ENCODE measurements at regions not wholly inside any gene's neighbourhood (a gene's known extent, or its start where the extent isn't known, plus 50 kb on each side); places are given as distances from the start of the nearest gene placed in this dataset.

DNA sequence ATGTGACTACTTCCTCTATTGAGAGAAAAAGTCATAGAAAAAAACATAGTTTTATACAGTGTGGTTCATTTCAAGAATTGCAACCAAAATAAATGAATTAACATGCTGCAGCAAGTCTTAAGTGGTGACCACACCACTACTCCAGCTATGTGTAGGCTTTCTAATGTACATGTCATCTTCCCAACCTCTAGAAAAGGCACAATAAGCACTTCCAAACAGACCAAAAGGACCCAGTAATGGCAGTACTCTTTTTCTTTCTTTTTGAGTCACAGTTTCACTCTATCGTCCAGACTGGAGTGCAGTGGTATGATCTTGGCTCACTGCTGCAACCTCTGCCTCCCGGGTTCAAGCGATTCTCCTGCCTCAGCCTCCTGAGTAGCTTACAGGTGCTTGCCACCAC, 219.3 kb upstream of the KBTBD8 start:
- no peaks in the 10 kb centered on the region for H3K36me3 ChIP-seq (ENCODE audit: control insufficient read depth, insufficient read depth, low read length)
- H3K27me3 ChIP-seq (replicated peaks; ENCODE audit: control insufficient read depth, insufficient read depth, low read length) = no peaks in the 10 kb centered on the region
- TF ChIP-seq, protein P1, sequence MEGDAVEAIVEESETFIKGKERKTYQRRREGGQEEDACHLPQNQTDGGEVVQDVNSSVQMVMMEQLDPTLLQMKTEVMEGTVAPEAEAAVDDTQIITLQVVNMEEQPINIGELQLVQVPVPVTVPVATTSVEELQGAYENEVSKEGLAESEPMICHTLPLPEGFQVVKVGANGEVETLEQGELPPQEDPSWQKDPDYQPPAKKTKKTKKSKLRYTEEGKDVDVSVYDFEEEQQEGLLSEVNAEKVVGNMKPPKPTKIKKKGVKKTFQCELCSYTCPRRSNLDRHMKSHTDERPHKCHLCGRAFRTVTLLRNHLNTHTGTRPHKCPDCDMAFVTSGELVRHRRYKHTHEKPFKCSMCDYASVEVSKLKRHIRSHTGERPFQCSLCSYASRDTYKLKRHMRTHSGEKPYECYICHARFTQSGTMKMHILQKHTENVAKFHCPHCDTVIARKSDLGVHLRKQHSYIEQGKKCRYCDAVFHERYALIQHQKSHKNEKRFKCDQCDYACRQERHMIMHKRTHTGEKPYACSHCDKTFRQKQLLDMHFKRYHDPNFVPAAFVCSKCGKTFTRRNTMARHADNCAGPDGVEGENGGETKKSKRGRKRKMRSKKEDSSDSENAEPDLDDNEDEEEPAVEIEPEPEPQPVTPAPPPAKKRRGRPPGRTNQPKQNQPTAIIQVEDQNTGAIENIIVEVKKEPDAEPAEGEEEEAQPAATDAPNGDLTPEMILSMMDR (IDR thresholded peaks at IDR 0.05; ENCODE audit: insufficient read depth, low read length, poor library complexity, severe bottlenecking) = no peak

GRCh38 chr3:66785191-66785909, 212.8 kb upstream of the KBTBD8 start:
- TF ChIP-seq, protein P1 (IDR thresholded peaks at IDR 0.05; ENCODE audit: insufficient read depth, low read length, poor library complexity, severe bottlenecking) = no peak
- H3K27me3 ChIP-seq (replicated peaks; ENCODE audit: control insufficient read depth, insufficient read depth, low read length) = no peaks in the 10 kb centered on the region; the same call in 1 of the 2 replicates
- DNase-seq (ENCODE audit: extremely low read depth, insufficient read length) = no peak
- no peak overlapping the region for H3K4me3 ChIP-seq (replicated peaks; ENCODE audit: low read depth, low read length)
- H3K36me3 ChIP-seq (ENCODE audit: control insufficient read depth, insufficient read depth, low read length) = no peaks in the 10 kb centered on the region

More for the DNA sequence above, 219.3 kb upstream of the KBTBD8 start:
- no peak for DNase-seq (ENCODE audit: extremely low read depth, insufficient read length)
- H3K4me3 ChIP-seq (replicated peaks; ENCODE audit: low read depth, low read length) = no peak overlapping the region

GRCh38 chr3:66789580-66790237, 208.4 kb upstream of the KBTBD8 start:
- Histone ChIP-seq H3K36me3 (ENCODE audit: control insufficient read depth, insufficient read depth, low read length) (no peaks in the 10 kb centered on the region), H3K27me3 (replicated peaks; ENCODE audit: control insufficient read depth, insufficient read depth, low read length) (no peaks in the 10 kb centered on the region; the same call in 1 of the 2 replicates), H3K4me3 (replicated peaks; ENCODE audit: low read depth, low read length) (no peak overlapping the region)
- TF ChIP-seq, protein P1 (IDR thresholded peaks at IDR 0.05; ENCODE audit: insufficient read depth, low read length, poor library complexity, severe bottlenecking) = no peak
- DNase-seq (ENCODE audit: extremely low read depth, insufficient read length) = no peak

DNA sequence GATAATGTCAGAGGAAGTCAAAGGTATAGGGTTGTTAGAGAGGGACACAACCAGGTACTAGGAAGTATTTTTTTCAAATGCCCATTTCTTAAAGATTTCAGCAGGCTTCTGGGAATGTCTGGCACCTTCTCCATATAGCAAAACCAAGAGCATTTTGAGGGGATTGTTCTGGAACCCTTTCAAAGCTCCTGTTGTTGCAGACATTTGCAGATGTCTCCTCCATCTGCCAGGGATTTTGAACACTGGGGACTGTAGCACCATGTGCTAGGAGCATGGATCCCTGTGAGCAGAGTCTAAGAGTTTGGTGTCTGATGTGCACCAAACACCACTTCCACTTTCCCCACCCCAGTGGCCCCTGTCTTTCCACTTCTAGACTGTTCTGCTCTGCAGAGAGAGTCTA, 206.0 kb upstream of the KBTBD8 start:
- DNase-seq (ENCODE audit: extremely low read depth, insufficient read length) = no peak
- Histone ChIP-seq H3K36me3 (ENCODE audit: control insufficient read depth, insufficient read depth, low read length) (no peaks in the 10 kb centered on the region), H3K27me3 (replicated peaks; ENCODE audit: control insufficient read depth, insufficient read depth, low read length) (no peaks in the 10 kb centered on the region), H3K4me3 (replicated peaks; ENCODE audit: low read depth, low read length) (no peak overlapping the region)
- TF ChIP-seq, protein P1 (IDR thresholded peaks at IDR 0.05; ENCODE audit: insufficient read depth, low read length, poor library complexity, severe bottlenecking) = no peak

- no peaks in the 10 kb centered on the region for H3K36me3 ChIP-seq (ENCODE audit: control insufficient read depth, insufficient read depth, low read length)
- no peaks in the 10 kb centered on the region; the same call in 1 of the 2 replicates for H3K27me3 ChIP-seq (replicated peaks; ENCODE audit: control insufficient read depth, insufficient read depth, low read length)
Measured at GRCh38 chr3:66795365-66795764, 202.7 kb upstream of the KBTBD8 start.

More at GRCh38 chr3:66795365-66795764, 202.7 kb upstream of the KBTBD8 start:
- TF ChIP-seq, protein P1 (IDR thresholded peaks at IDR 0.05; ENCODE audit: insufficient read depth, low read length, poor library complexity, severe bottlenecking) = no peak
- no peak overlapping the region for H3K4me3 ChIP-seq (replicated peaks; ENCODE audit: low read depth, low read length)
- DNase-seq (ENCODE audit: extremely low read depth, insufficient read length) = no peak

Data from GM06990 (cell line).